ENCODE measurements at regions not wholly inside any gene's neighbourhood (a gene's known extent, or its start where the extent isn't known, plus 50 kb on each side); places are given as distances from the start of the nearest gene placed in this dataset.
A peak's percentile ranks its signal among the peaks of the same experiment; 100 is the strongest.

DNA sequence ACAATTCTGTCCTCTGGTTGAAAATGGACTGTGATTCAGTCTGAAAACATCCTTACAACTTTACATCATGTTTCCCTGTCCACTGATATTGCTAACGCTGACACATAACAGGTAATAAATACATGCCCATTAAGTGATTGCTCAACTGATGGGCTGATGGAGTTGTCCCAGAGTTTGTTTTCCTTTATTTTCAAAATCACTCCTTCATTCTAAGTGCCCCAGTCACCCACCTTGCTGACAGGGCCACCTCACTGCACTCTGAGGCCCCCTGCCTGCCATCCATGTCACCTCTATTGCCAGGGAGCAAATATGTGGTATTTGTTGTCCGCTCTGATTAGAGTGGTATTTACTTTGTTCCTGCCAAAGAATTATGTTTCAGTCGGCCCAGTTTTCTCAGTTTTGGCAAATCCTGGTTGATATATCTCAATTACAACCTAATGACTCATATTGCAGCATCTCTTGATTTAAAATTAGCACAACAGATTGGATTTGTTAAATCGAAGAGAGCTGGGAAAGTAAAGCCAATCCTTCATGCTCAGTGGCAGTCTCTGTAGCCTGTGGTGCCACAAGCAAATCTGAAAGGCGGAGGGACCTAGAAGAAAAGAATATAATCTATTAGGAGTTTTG lies 105.1 kb downstream of the RDH14 start:
- POLR2A ChIA-PET (ENCODE audit: unreplicated experiment): no interaction called here

DNA sequence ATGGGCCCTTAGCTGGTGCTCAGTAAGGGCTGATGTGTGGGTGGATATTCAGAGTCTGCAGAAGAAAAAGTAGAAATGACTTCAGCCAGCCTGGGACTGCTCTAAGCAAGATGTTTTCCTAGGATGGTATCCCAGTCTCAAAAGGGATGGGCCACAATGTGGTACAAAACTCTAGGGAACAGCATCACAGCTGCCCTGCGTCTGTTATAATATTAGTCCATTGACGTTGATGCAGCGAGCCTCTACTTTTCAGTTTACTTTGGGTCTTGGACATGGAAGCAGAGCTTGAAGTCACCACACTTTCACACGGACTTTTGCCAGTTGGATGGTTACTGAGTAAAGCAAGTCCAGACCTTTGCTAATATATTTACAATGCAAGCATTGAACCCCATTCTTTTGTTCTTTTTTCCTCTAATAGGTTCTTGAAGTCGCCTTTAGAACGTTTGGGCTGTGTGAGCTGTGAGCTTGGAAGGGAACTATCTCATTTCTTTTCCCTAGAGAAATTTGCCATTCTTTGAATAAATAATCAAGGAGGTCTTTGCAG lies 105.7 kb downstream of the RDH14 start:
- intact Hi-C loops (cut with micrococcal nuclease; ENCODE audit: unreplicated experiment): no loop called here
- Histone ChIP-seq H3K79me2 (ENCODE audit: low read depth) (no peaks in the 10 kb centered on the region), H2AFZ (no peak overlapping the region), H3K27ac (no peak overlapping the region), H3K36me3 (ENCODE audit: low read depth) (no peaks in the 10 kb centered on the region), H3K27me3 (ENCODE audit: insufficient read depth, low read depth) (no peaks in the 10 kb centered on the region), H3K9me3 (ENCODE audit: insufficient read depth, low read depth) (no peaks in the 10 kb centered on the region), H3K4me3 (no peak overlapping the region), H4K20me1 (ENCODE audit: insufficient read depth) (no peaks in the 10 kb centered on the region), H3K9me2 (ENCODE audit: insufficient read depth) (no peaks in the 10 kb centered on the region), H3K4me1 (replicated peaks; ENCODE audit: insufficient read depth) (no peaks in the 10 kb centered on the region), H3F3A (ENCODE audit: insufficient read depth, low read depth) (no peaks in the 10 kb centered on the region), H3K4me2 (no peak overlapping the region)
- TF ChIP-seq, protein P1, sequence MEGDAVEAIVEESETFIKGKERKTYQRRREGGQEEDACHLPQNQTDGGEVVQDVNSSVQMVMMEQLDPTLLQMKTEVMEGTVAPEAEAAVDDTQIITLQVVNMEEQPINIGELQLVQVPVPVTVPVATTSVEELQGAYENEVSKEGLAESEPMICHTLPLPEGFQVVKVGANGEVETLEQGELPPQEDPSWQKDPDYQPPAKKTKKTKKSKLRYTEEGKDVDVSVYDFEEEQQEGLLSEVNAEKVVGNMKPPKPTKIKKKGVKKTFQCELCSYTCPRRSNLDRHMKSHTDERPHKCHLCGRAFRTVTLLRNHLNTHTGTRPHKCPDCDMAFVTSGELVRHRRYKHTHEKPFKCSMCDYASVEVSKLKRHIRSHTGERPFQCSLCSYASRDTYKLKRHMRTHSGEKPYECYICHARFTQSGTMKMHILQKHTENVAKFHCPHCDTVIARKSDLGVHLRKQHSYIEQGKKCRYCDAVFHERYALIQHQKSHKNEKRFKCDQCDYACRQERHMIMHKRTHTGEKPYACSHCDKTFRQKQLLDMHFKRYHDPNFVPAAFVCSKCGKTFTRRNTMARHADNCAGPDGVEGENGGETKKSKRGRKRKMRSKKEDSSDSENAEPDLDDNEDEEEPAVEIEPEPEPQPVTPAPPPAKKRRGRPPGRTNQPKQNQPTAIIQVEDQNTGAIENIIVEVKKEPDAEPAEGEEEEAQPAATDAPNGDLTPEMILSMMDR (conservative IDR thresholded peaks at IDR 0.05): no peak
- TF ChIP-seq EZH2 (IDR thresholded peaks at IDR 0.05; ENCODE audit: low read depth): no peak
- CTCF ChIA-PET: no interaction called here
- DNase-seq: no peak
- BruUV-seq (replicated peaks): no TSS peak
- POLR2A ChIA-PET (ENCODE audit: unreplicated experiment): no interaction called here

More for the DNA sequence above, 105.1 kb downstream of the RDH14 start:
- CTCF ChIA-PET: no interaction called here
- intact Hi-C loops (cut with micrococcal nuclease; ENCODE audit: unreplicated experiment): no loop called here
- no peak for DNase-seq
- no peak overlapping the region for H3K4me3 ChIP-seq
- no peaks in the 10 kb centered on the region for H3K4me1 ChIP-seq (replicated peaks; ENCODE audit: insufficient read depth)
- no peak for TF ChIP-seq EZH2 (IDR thresholded peaks at IDR 0.05; ENCODE audit: low read depth)
- TF ChIP-seq, protein P1 (conservative IDR thresholded peaks at IDR 0.05): 0 out of 2 replicates have a peak, but pooled peaks have one; percentile 30
- no peaks in the 10 kb centered on the region for H3F3A ChIP-seq (ENCODE audit: insufficient read depth, low read depth)
- no peaks in the 10 kb centered on the region for H4K20me1 ChIP-seq (ENCODE audit: insufficient read depth)
- H3K9me3 ChIP-seq (ENCODE audit: insufficient read depth, low read depth): no peaks in the 10 kb centered on the region
- H3K36me3 ChIP-seq (ENCODE audit: low read depth): no peaks in the 10 kb centered on the region
- H3K27me3 ChIP-seq (ENCODE audit: insufficient read depth, low read depth): no peaks in the 10 kb centered on the region
- H3K9me2 ChIP-seq (ENCODE audit: insufficient read depth): no peaks in the 10 kb centered on the region
- H2AFZ ChIP-seq: no peak overlapping the region
- no TSS peak for BruUV-seq (replicated peaks)
- H3K4me2 ChIP-seq: no peak overlapping the region
- H3K27ac ChIP-seq: no peak overlapping the region
- H3K79me2 ChIP-seq (ENCODE audit: low read depth): no peaks in the 10 kb centered on the region

DNA sequence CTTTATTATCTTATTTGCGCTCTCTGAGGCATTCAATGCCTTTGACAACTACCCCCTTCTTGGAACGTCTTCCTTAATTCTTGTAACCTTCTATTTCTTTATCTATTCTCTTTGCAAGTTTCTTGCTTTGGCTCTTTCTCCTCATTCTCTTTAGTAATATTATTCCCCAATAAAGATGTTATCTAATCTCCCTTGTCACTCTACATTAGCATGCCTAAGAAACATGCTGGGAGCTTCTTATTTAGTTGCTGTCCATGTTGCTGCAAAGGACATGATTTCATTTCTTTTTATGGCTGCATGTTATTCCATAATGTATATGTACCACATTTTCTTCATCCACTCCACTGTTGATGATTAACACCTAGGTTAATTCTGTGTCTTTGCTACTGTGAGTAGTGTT lies 113.7 kb downstream of the RDH14 start:
- Histone ChIP-seq H3K36me3 (ENCODE audit: low read depth) (no peaks in the 10 kb centered on the region), H3K27ac (no peak overlapping the region), H3K79me2 (ENCODE audit: low read depth) (no peaks in the 10 kb centered on the region), H3K27me3 (ENCODE audit: insufficient read depth, low read depth) (no peaks in the 10 kb centered on the region), H3K4me3 (no peak overlapping the region), H3K4me1 (replicated peaks; ENCODE audit: insufficient read depth) (no peaks in the 10 kb centered on the region), H4K20me1 (ENCODE audit: insufficient read depth) (no peaks in the 10 kb centered on the region), H2AFZ (no peak overlapping the region), H3K9me2 (ENCODE audit: insufficient read depth) (no peaks in the 10 kb centered on the region), H3K9me3 (ENCODE audit: insufficient read depth, low read depth) (no peaks in the 10 kb centered on the region), H3F3A (ENCODE audit: insufficient read depth, low read depth) (no peaks in the 10 kb centered on the region), H3K4me2 (no peak overlapping the region)
- DNase-seq: no peak
- intact Hi-C loops (cut with micrococcal nuclease; ENCODE audit: unreplicated experiment): no loop called here
- ChIA-PET POLR2A (ENCODE audit: unreplicated experiment) (no interaction called here), CTCF (no interaction called here)
- BruUV-seq (replicated peaks): no TSS peak
- TF ChIP-seq, protein P1 (conservative IDR thresholded peaks at IDR 0.05): no peak
- no peak for TF ChIP-seq EZH2 (IDR thresholded peaks at IDR 0.05; ENCODE audit: low read depth)

All from PC-9 (cell line).